ENCODE measurements at regions not wholly inside any gene's neighbourhood (a gene's known extent, or its start where the extent isn't known, plus 50 kb on each side); places are given as distances from the start of the nearest gene placed in this dataset.

DNA sequence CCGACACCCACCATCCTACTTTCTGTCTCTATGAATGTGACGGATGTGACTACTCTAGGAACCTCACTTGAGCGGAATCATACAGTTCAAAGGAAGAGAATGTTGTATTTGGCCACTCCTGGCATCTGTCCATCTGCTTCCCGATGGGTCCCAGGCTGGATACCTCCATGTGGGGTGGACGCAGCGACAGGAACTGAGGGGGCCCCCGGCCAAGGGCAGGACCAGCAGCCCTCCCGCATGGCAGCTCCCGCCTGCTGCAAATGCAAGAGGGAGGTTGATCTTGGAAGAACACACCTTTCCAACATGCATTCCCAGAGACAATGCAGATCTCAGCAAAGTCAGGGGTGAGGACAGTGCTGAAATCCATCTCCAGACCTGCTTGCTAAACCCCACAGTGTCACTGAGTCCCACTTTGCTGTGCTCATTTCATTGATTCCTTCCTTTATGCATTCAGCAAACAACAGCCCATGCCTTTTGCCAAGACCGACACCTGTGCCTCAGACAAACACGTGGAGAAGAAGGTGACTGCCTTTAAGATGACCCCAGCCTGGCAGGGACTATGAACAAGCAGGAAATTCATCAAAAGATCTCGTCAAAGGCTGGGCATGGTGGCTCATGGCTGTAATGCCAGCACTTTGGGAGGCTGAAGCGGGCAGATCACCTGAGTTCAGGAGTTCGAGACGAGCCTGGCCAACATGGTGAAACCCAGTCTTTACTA lies 246.2 kb downstream of the CTTN start:
- TF ChIP-seq, protein P1, sequence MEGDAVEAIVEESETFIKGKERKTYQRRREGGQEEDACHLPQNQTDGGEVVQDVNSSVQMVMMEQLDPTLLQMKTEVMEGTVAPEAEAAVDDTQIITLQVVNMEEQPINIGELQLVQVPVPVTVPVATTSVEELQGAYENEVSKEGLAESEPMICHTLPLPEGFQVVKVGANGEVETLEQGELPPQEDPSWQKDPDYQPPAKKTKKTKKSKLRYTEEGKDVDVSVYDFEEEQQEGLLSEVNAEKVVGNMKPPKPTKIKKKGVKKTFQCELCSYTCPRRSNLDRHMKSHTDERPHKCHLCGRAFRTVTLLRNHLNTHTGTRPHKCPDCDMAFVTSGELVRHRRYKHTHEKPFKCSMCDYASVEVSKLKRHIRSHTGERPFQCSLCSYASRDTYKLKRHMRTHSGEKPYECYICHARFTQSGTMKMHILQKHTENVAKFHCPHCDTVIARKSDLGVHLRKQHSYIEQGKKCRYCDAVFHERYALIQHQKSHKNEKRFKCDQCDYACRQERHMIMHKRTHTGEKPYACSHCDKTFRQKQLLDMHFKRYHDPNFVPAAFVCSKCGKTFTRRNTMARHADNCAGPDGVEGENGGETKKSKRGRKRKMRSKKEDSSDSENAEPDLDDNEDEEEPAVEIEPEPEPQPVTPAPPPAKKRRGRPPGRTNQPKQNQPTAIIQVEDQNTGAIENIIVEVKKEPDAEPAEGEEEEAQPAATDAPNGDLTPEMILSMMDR (IDR thresholded peaks at IDR 0.05; ENCODE audit: extremely low read depth, low read depth, low read length): no peak
- no peak overlapping the region for H3K4me2 ChIP-seq (ENCODE audit: insufficient read depth, low read length)
- H2AFZ ChIP-seq (ENCODE audit: low read length): no peak overlapping the region
- no peaks in the 10 kb centered on the region for H3K36me3 ChIP-seq (ENCODE audit: insufficient read depth, low read length)
- no peak overlapping the region for H3K4me3 ChIP-seq (ENCODE audit: insufficient read depth, low read length)
- H3K27ac ChIP-seq (ENCODE audit: low read depth, low read length): no peak overlapping the region
- peak; percentile 21 for DNase-seq (ENCODE audit: insufficient read length, low spot score, missing footprints)
- no peaks in the 10 kb centered on the region for H3K79me2 ChIP-seq (ENCODE audit: insufficient read depth, low read length)
- H4K20me1 ChIP-seq (ENCODE audit: insufficient read depth, low read length): no peaks in the 10 kb centered on the region
- no peaks in the 10 kb centered on the region for H3K4me1 ChIP-seq (ENCODE audit: insufficient read depth, low read length)
- H3K27me3 ChIP-seq (ENCODE audit: insufficient read depth, low read length): peaks cover 3% of the 10 kb centered on the region
- H3K9me3 ChIP-seq (ENCODE audit: low read depth, low read length): no peaks in the 10 kb centered on the region

GRCh38 chr11:70645537-70645936 lies 247.2 kb downstream of the CTTN start:
- Histone ChIP-seq H3K4me2 (ENCODE audit: insufficient read depth, low read length) (no peak overlapping the region), H3K27me3 (ENCODE audit: insufficient read depth, low read length) (peaks cover 3% of the 10 kb centered on the region), H4K20me1 (ENCODE audit: insufficient read depth, low read length) (peaks cover 7% of the 10 kb centered on the region)

GRCh38 chr11:70646272-70647049 lies 248.1 kb downstream of the CTTN start:
- no peaks in the 10 kb centered on the region for H3K9me3 ChIP-seq (ENCODE audit: low read depth, low read length)
- H3K4me3 ChIP-seq (ENCODE audit: insufficient read depth, low read length): no peak overlapping the region
- no peak overlapping the region for H3K27ac ChIP-seq (ENCODE audit: low read depth, low read length)
- H3K4me1 ChIP-seq (ENCODE audit: insufficient read depth, low read length): no peaks in the 10 kb centered on the region
- no peak overlapping the region for H2AFZ ChIP-seq (ENCODE audit: low read length)
- H3K36me3 ChIP-seq (ENCODE audit: insufficient read depth, low read length): no peaks in the 10 kb centered on the region
- no peaks in the 10 kb centered on the region for H3K79me2 ChIP-seq (ENCODE audit: insufficient read depth, low read length)
- TF ChIP-seq, protein P1 (IDR thresholded peaks at IDR 0.05; ENCODE audit: extremely low read depth, low read depth, low read length): no peak
- peaks cover 12% of the 10 kb centered on the region for H4K20me1 ChIP-seq (ENCODE audit: insufficient read depth, low read length)
- DNase-seq (ENCODE audit: insufficient read length, low spot score, missing footprints): peak; percentile 39
- H3K4me2 ChIP-seq (ENCODE audit: insufficient read depth, low read length): no peak overlapping the region
- H3K27me3 ChIP-seq (ENCODE audit: insufficient read depth, low read length): peaks cover 3% of the 10 kb centered on the region

More at GRCh38 chr11:70645537-70645936, 247.2 kb downstream of the CTTN start:
- peak; percentile 62 for DNase-seq (ENCODE audit: insufficient read length, low spot score, missing footprints)
- no peak overlapping the region for H3K4me3 ChIP-seq (ENCODE audit: insufficient read depth, low read length)
- H3K27ac ChIP-seq (ENCODE audit: low read depth, low read length): no peak overlapping the region
- TF ChIP-seq, protein P1 (IDR thresholded peaks at IDR 0.05; ENCODE audit: extremely low read depth, low read depth, low read length): no peak
- no peaks in the 10 kb centered on the region for H3K36me3 ChIP-seq (ENCODE audit: insufficient read depth, low read length)
- H3K79me2 ChIP-seq (ENCODE audit: insufficient read depth, low read length): no peaks in the 10 kb centered on the region
- H2AFZ ChIP-seq (ENCODE audit: low read length): no peak overlapping the region
- H3K9me3 ChIP-seq (ENCODE audit: low read depth, low read length): no peaks in the 10 kb centered on the region
- H3K4me1 ChIP-seq (ENCODE audit: insufficient read depth, low read length): no peaks in the 10 kb centered on the region

All from osteoblast (primary cell).